ENCODE measurements at regions not wholly inside any gene's neighbourhood (a gene's known extent, or its start where the extent isn't known, plus 50 kb on each side); places are given as distances from the start of the nearest gene placed in this dataset.

- TF ChIP-seq POLR2A (IDR thresholded peaks at IDR 0.05) (no peak), CTCF (IDR thresholded peaks at IDR 0.05) (no peak)
Observed at GRCh38 chr13:62444805-62445204, 1029.2 kb upstream of the PCDH20 start.
